BE2C (cell line): ENCODE measurements at regions not wholly inside any gene's neighbourhood (a gene's known extent, or its start where the extent isn't known, plus 50 kb on each side); places are given as distances from the start of the nearest gene placed in this dataset.

Experiments used
- DNase-seq: peaks from one replicate; pipeline ENCODE4 v3.0.0-alpha.2; 2020
- H3K27me3 ChIP-seq: fragments of 250-450 bp; sonication (Bioruptor Pico); 2 replicates; pipeline ENCODE4 v1.5.1; 2020; ENCODE audit warnings: mild to moderate bottlenecking
- H3K36me3 ChIP-seq: fragments of 250-450 bp; sonication (Bioruptor Pico); 2 replicates; pipeline ENCODE4 v1.5.1; 2020; ENCODE audit warnings: mild to moderate bottlenecking
- H3K4me1 ChIP-seq: fragments of 250-450 bp; sonication (Bioruptor Pico); 2 replicates; pipeline ENCODE4 v1.5.1; 2020
- H3K4me3 ChIP-seq: 2 replicates; pipeline ENCODE4 v1.5.1; 2011; ENCODE audit warnings: low read depth, low read length
- H3K9me3 ChIP-seq: fragments of 250-450 bp; sonication (Bioruptor Pico); 2 replicates; pipeline ENCODE4 v1.5.1; 2020
- CTCF ChIP-seq: IDR thresholded peaks from 2 replicates; pipeline ENCODE4 v1.5.1; 2012; ENCODE audit warnings: mild to moderate bottlenecking, low read depth, low read length

- H3K9me3 ChIP-seq: no peaks in the 10 kb centered on the region; the same call in 1 of the 2 replicates
- DNase-seq: no peak
- H3K4me3 ChIP-seq: no peak overlapping the region
- no peaks in the 10 kb centered on the region for H3K36me3 ChIP-seq
- TF ChIP-seq CTCF: no peak
- no peaks in the 10 kb centered on the region for H3K4me1 ChIP-seq
- H3K27me3 ChIP-seq: no peaks in the 10 kb centered on the region
Measured at GRCh38 chr22:19646383-19646782, 67.9 kb upstream of the SEPTIN5 start.

GRCh38 chr22:19648419-19648929 lies 65.8 kb upstream of the SEPTIN5 start:
- Histone ChIP-seq H3K9me3 (no peaks in the 10 kb centered on the region; the same call in 1 of the 2 replicates), H3K36me3 (no peaks in the 10 kb centered on the region), H3K27me3 (no peaks in the 10 kb centered on the region), H3K4me1 (no peaks in the 10 kb centered on the region), H3K4me3 (no peak overlapping the region)
- DNase-seq: no peak
- TF ChIP-seq CTCF: no peak

GRCh38 chr22:19652316-19652715 lies 62.0 kb upstream of the SEPTIN5 start:
- Histone ChIP-seq H3K27me3 (no peaks in the 10 kb centered on the region), H3K4me1 (no peaks in the 10 kb centered on the region), H3K9me3 (no peaks in the 10 kb centered on the region; the same call in 1 of the 2 replicates), H3K36me3 (no peaks in the 10 kb centered on the region), H3K4me3 (no peak overlapping the region)
- TF ChIP-seq CTCF: no peak
- no peak for DNase-seq

- Histone ChIP-seq H3K4me3 (no peak overlapping the region), H3K9me3 (no peaks in the 10 kb centered on the region), H3K27me3 (no peaks in the 10 kb centered on the region), H3K36me3 (no peaks in the 10 kb centered on the region), H3K4me1 (no peaks in the 10 kb centered on the region)
- TF ChIP-seq CTCF: no peak
- DNase-seq: no peak
Measured at GRCh38 chr22:19654338-19654987, 59.8 kb upstream of the SEPTIN5 start.

GRCh38 chr22:19655399-19655798 lies 58.9 kb upstream of the SEPTIN5 start:
- Histone ChIP-seq H3K4me3 (no peak overlapping the region), H3K4me1 (no peaks in the 10 kb centered on the region), H3K27me3 (no peaks in the 10 kb centered on the region), H3K9me3 (no peaks in the 10 kb centered on the region), H3K36me3 (no peaks in the 10 kb centered on the region)
- TF ChIP-seq CTCF: no peak
- DNase-seq: no peak

GRCh38 chr22:19656541-19657251 lies 57.6 kb upstream of the SEPTIN5 start:
- no peak for DNase-seq
- Histone ChIP-seq H3K4me3 (no peak overlapping the region), H3K27me3 (no peaks in the 10 kb centered on the region), H3K9me3 (no peaks in the 10 kb centered on the region), H3K4me1 (no peaks in the 10 kb centered on the region), H3K36me3 (no peaks in the 10 kb centered on the region)
- no peak for TF ChIP-seq CTCF
